Endothelial cell of umbilical vein (primary cell): ENCODE measurements at regions not wholly inside any gene's neighbourhood (a gene's known extent, or its start where the extent isn't known, plus 50 kb on each side); places are given as distances from the start of the nearest gene placed in this dataset.

Experiments
- BruUV-seq: library from RNA; stranded (reverse); fragments of 400-500 nt; replicated peaks from 2 replicates; lab custom pipeline; 2021; lab: Mats Ljungman, UMichigan
- CTCF ChIA-PET: fragments of 300-600, 350-600 bp; sonication (Branson Sonifier 250); formaldehyde crosslinking; loops from one replicate; lab custom pipeline; 2021; ENCODE audit warnings: antibody characterized with exemption, inconsistent platforms; lab: Charles Lee
- POLR2A ChIA-PET: fragments of 300-600, 350-600 bp; sonication (Branson Sonifier 250); formaldehyde crosslinking; loops from one replicate; lab custom pipeline; 2021; ENCODE audit warnings: antibody characterized with exemption, inconsistent platforms; lab: Charles Lee
- DNase-seq: peaks from one replicate; pipeline ENCODE4 v3.0.0-alpha.2; 2011; ENCODE audit warnings: low read depth, low spot score
- FAIRE-seq: peaks from 2 replicates; lab custom pipeline; 2011; peaks lifted over from hg19 to GRCh38; lab: Jason Lieb, UNC
- H2AFZ ChIP-seq: 2 replicates; pipeline ENCODE4 v1.6.0; 2012; ENCODE audit warnings: low read depth, low read length, control low read depth, inconsistent platforms
- H3K27ac ChIP-seq: 2 replicates; pipeline ENCODE4 v1.5.1; 2011; ENCODE audit warnings: low read depth, mild to moderate bottlenecking, control low read depth, low read length, moderate library complexity; ENCODE audit not compliant: insufficient read depth
- H3K27me3 ChIP-seq, 2 experiments: 2 replicates each; pipeline versions ENCODE4 v1.6.0 to v1.6.1; 2011; ENCODE audit warnings: low read length in 2 of 2, mixed read lengths in 1 of 2; ENCODE audit not compliant: control insufficient read depth in 2 of 2, insufficient read depth in 2 of 2
- H3K36me3 ChIP-seq, 2 experiments: 2 replicates in 1 of 2; 3 replicates in 1 of 2; pipeline ENCODE4 v1.5.1; 2011; ENCODE audit warnings: low read length in 2 of 2, mild to moderate bottlenecking in 1 of 2, moderate library complexity in 1 of 2; ENCODE audit not compliant: control insufficient read depth in 2 of 2, insufficient read depth in 2 of 2; ENCODE audit errors: extremely low read depth in 1 of 2
- H3K4me1 ChIP-seq: 3 replicates; pipeline ENCODE4 v1.5.1; 2011; ENCODE audit warnings: mild to moderate bottlenecking, low read length; ENCODE audit not compliant: control insufficient read depth, insufficient read depth; ENCODE audit errors: extremely low read depth
- H3K4me2 ChIP-seq: 2 replicates; pipeline ENCODE4 v1.6.1; 2011; ENCODE audit warnings: low read length, control low read depth, mixed read lengths; ENCODE audit not compliant: insufficient read depth
- H3K4me3 ChIP-seq, 3 experiments: fragments of 200-600 bp in 1 of 3; sonication (generic), shearing (Covaris generic) in 1 of 3; replicated peaks in 1 of 3; 2 replicates each; pipeline ENCODE4 v1.5.1; 2011 to 2016; ENCODE audit warnings: control low read depth in 3 of 3, low read length in 3 of 3, mild to moderate bottlenecking in 2 of 3, inconsistent platforms in 1 of 3, low read depth in 1 of 3, moderate library complexity in 1 of 3; ENCODE audit not compliant: insufficient read depth in 1 of 3
- H3K79me2 ChIP-seq: 2 replicates; pipeline ENCODE4 v1.6.0; 2012; ENCODE audit warnings: low read length, inconsistent platforms; ENCODE audit not compliant: control insufficient read depth, insufficient read depth
- H3K9ac ChIP-seq: replicated peaks from 2 replicates; pipeline ENCODE3; 2011; ENCODE audit warnings: low read length, control low read depth; ENCODE audit not compliant: insufficient read depth; ENCODE audit errors: extremely low read depth
- H3K9me1 ChIP-seq: replicated peaks from 3 replicates; pipeline ENCODE4 v1.6.0; 2011; ENCODE audit warnings: mild to moderate bottlenecking, low read length; ENCODE audit not compliant: control insufficient read depth, insufficient read depth; ENCODE audit errors: extremely low read depth
- H3K9me3 ChIP-seq: replicated peaks from 2 replicates; pipeline ENCODE4 v1.5.1; 2012; ENCODE audit warnings: low read length, inconsistent platforms; ENCODE audit not compliant: control insufficient read depth, insufficient read depth
- H4K20me1 ChIP-seq: replicated peaks from 2 replicates; pipeline ENCODE3; 2011; ENCODE audit warnings: mild to moderate bottlenecking, low read length; ENCODE audit not compliant: control insufficient read depth, insufficient read depth; ENCODE audit errors: extremely low read depth
- CTCF ChIP-seq, 2 donors: IDR thresholded peaks; 1 replicate in 1 of 2; 2 replicates in 1 of 2; pipeline ENCODE4 v1.5.1; 2011; ENCODE audit warnings: low read length in 2 of 2, mild to moderate bottlenecking in 2 of 2, moderate library complexity in 2 of 2, control low read depth in 1 of 2, inconsistent platforms in 1 of 2, low read depth in 1 of 2; ENCODE audit not compliant: insufficient read depth in 1 of 2; ENCODE audit errors: extremely low read depth in 1 of 2
- EZH2 ChIP-seq: IDR thresholded peaks from 2 replicates; pipeline ENCODE4 v1.6.1; 2012; ENCODE audit warnings: borderline replicate concordance, low read depth, mild to moderate bottlenecking, moderate library complexity, low read length, inconsistent platforms; ENCODE audit not compliant: severe bottlenecking
- FOS ChIP-seq: IDR thresholded peaks from 2 replicates; pipeline ENCODE4 v1.6.1; 2011; ENCODE audit warnings: mild to moderate bottlenecking, low read length, moderate library complexity, borderline replicate concordance; ENCODE audit not compliant: insufficient read depth
- GATA2 ChIP-seq: IDR thresholded peaks from 2 replicates; pipeline ENCODE4 v1.7.0; 2011; ENCODE audit warnings: low read depth, mild to moderate bottlenecking, moderate library complexity, mixed read lengths, low read length; ENCODE audit not compliant: insufficient read length, insufficient read depth
- JUN ChIP-seq: IDR thresholded peaks from 2 replicates; pipeline ENCODE4 v1.6.1; 2011; ENCODE audit warnings: borderline replicate concordance, low read depth; ENCODE audit not compliant: insufficient read length, insufficient read depth
- MAX ChIP-seq: IDR thresholded peaks from 2 replicates; pipeline ENCODE4 v1.6.1; 2011; ENCODE audit not compliant: insufficient read depth, insufficient read length
- MYC ChIP-seq: IDR thresholded peaks from one replicate; pipeline ENCODE4 v1.6.1; 2011; ENCODE audit warnings: mild to moderate bottlenecking, low read depth, low read length
- POLR2A ChIP-seq: IDR thresholded peaks from 2 replicates; pipeline ENCODE4 v1.6.1; 2012; ENCODE audit warnings: low read depth, mild to moderate bottlenecking, control low read depth, low read length
- POLR2AphosphoS5 ChIP-seq: IDR thresholded peaks from 2 replicates; pipeline ENCODE4 v1.6.1; 2012; ENCODE audit warnings: low read depth, mild to moderate bottlenecking, control low read depth, low read length, moderate library complexity; ENCODE audit not compliant: insufficient read depth
- dilution Hi-C: fragments of 300-500 bp; cut with MboI; formaldehyde crosslinking; loops from one replicate; pipeline ENCODE4 v1.15.0; 2019; ENCODE audit warnings: low sequenced_read_pairs; ENCODE audit not compliant: extremely low pct_ligation_motif_present
- intact Hi-C: fragments of 100-400 bp; cut with micrococcal nuclease; formaldehyde crosslinking; loops from one replicate; pipeline ENCODE4 v1.10.0; 2022

GRCh38 chr7:40983111-40983510 lies 719.8 kb downstream of the INHBA start:
- TF ChIP-seq GATA2 (no peak), MAX (no peak), EZH2 (no peak), CTCF (IDR thresholded peaks at IDR 0.05; ENCODE audit: extremely low read depth in 1 of 2, insufficient read depth in 1 of 2, low read depth in 1 of 2, low read length in 2 of 2) (no peak), POLR2AphosphoS5 (no peak), FOS (no peak), JUN (no peak), MYC (no peak), POLR2A (no peak)
- no peaks in the 10 kb centered on the region for H4K20me1 ChIP-seq
- no TSS peak for BruUV-seq
- no peaks in the 10 kb centered on the region for H3K9me1 ChIP-seq
- H3K27ac ChIP-seq = no peak overlapping the region
- no peak overlapping the region for H3K9ac ChIP-seq
- dilution Hi-C loops = no loop called here
- CTCF ChIA-PET = interaction anchor here (0.9 to 1.1 kb wide), 2 partner anchors 20 to 751 kb away, joined by 3 to 4 read pairs; no protein-coding TSS in a partner anchor
- POLR2A ChIA-PET = no interaction called here
- DNase-seq = no peak
- no peak for FAIRE-seq
- no peaks in the 10 kb centered on the region for H3K4me1 ChIP-seq
- H3K79me2 ChIP-seq = no peaks in the 10 kb centered on the region
- H3K9me3 ChIP-seq = no peaks in the 10 kb centered on the region
- H3K36me3 ChIP-seq = no peaks in the 10 kb centered on the region
- H2AFZ ChIP-seq = no peak overlapping the region
- H3K27me3 ChIP-seq = no peaks in the 10 kb centered on the region
- intact Hi-C loops = no loop called here
- H3K4me3 ChIP-seq = no peak overlapping the region
- H3K4me2 ChIP-seq = no peak overlapping the region
